Ectodermal cell (in vitro differentiated cells): ENCODE measurements at regions not wholly inside any gene's neighbourhood (a gene's known extent, or its start where the extent isn't known, plus 50 kb on each side); places are given as distances from the start of the nearest gene placed in this dataset.
"Not testable (repeated sequence)": the region's sequence is repeated elsewhere in the genome, so short reads cannot be mapped to it uniquely, and the experiment has no call there.

ENCODE experiments used
- H3K27ac ChIP-seq: 2 replicates; pipeline ENCODE4 v1.7.0; 2013; ENCODE audit warnings: mild to moderate bottlenecking, low read depth, low read length; ENCODE audit not compliant: insufficient read depth, poor library complexity, severe bottlenecking
- H3K27me3 ChIP-seq: 2 replicates; pipeline ENCODE4 v1.7.0; 2013; ENCODE audit warnings: mild to moderate bottlenecking, low read length; ENCODE audit not compliant: insufficient read depth, control insufficient read depth, poor library complexity, severe bottlenecking
- H3K36me3 ChIP-seq: one replicate; pipeline ENCODE4 v1.7.0; 2013; ENCODE audit warnings: low read length; ENCODE audit not compliant: control insufficient read depth, insufficient read depth
- H3K4me1 ChIP-seq: one replicate; pipeline ENCODE4 v1.7.0; 2013; ENCODE audit warnings: low read length; ENCODE audit not compliant: control insufficient read depth, insufficient read depth
- H3K4me3 ChIP-seq: 2 replicates; pipeline ENCODE4 v1.7.0; 2013; ENCODE audit warnings: low read depth, low read length, control low read depth; ENCODE audit not compliant: insufficient read depth
- H3K9me3 ChIP-seq: 2 replicates; pipeline ENCODE4 v1.7.0; 2013; ENCODE audit warnings: mild to moderate bottlenecking, low read length, moderate library complexity; ENCODE audit not compliant: control insufficient read depth
- WGBS, 2 experiments: methylation state at CpG; one replicate each; pipeline ENCODE4 v1.1.7; 2013; ENCODE audit warnings: missing lambda C conversion rate in 2 of 2; 5-methylcytosine and 5-hydroxymethylcytosine counted together

GRCh38 chr5:174482607-174483024 is 241.8 kb upstream of the MSX2 start:
- WGBS, 2 experiments = 86 to 88% methylated on average over 8 of the region's 8 CpGs
- H3K27me3 ChIP-seq = no peaks in the 10 kb centered on the region
- H3K36me3 ChIP-seq = no peaks in the 10 kb centered on the region
- H3K4me1 ChIP-seq = peaks cover 10% of the 10 kb centered on the region
- no peak overlapping the region for H3K4me3 ChIP-seq
- peaks cover 2% of the 10 kb centered on the region for H3K9me3 ChIP-seq
- H3K27ac ChIP-seq = no peak overlapping the region

- H3K4me1 ChIP-seq = peaks cover 10% of the 10 kb centered on the region
- H3K27ac ChIP-seq = no peak overlapping the region
- H3K9me3 ChIP-seq = peaks cover 2% of the 10 kb centered on the region
- H3K4me3 ChIP-seq = no peak overlapping the region
- H3K27me3 ChIP-seq = no peaks in the 10 kb centered on the region
- 92 to 93% methylated on average over 4 of the region's 4 CpGs for WGBS, 2 experiments
- H3K36me3 ChIP-seq = no peaks in the 10 kb centered on the region
Measured at GRCh38 chr5:174483411-174483810, 241.0 kb upstream of the MSX2 start.

GRCh38 chr5:174489215-174489614 is 235.2 kb upstream of the MSX2 start:
- WGBS, 2 experiments = 97% methylated on average over 3 of the region's 3 CpGs
- Histone ChIP-seq H3K27me3 (no peaks in the 10 kb centered on the region), H3K4me1 (no peaks in the 10 kb centered on the region), H3K36me3 (no peaks in the 10 kb centered on the region), H3K4me3 (no peak overlapping the region), H3K9me3 (no peaks in the 10 kb centered on the region), H3K27ac (no peak overlapping the region)

- Histone ChIP-seq H3K27me3 (no peaks in the 10 kb centered on the region), H3K4me1 (no peaks in the 10 kb centered on the region), H3K4me3 (no peak overlapping the region), H3K27ac (no peak overlapping the region), H3K36me3 (no peaks in the 10 kb centered on the region), H3K9me3 (no peaks in the 10 kb centered on the region)
- 93 to 97% methylated on average over 9 of the region's 9 CpGs for WGBS, 2 experiments
Measured at GRCh38 chr5:174489920-174490597, 234.3 kb upstream of the MSX2 start.

- no peak overlapping the region for H3K27ac ChIP-seq
- no peaks in the 10 kb centered on the region for H3K36me3 ChIP-seq
- peaks cover under 1% of the 10 kb centered on the region for H3K4me1 ChIP-seq
- H3K9me3 ChIP-seq = no peaks in the 10 kb centered on the region
- WGBS, 2 experiments = 94% methylated on average over 4 of the region's 4 CpGs
- H3K4me3 ChIP-seq = no peak overlapping the region
- no peaks in the 10 kb centered on the region for H3K27me3 ChIP-seq
Measured at GRCh38 chr5:174490728-174491127, 233.7 kb upstream of the MSX2 start.

- no peak overlapping the region for H3K27ac ChIP-seq
- no peaks in the 10 kb centered on the region for H3K27me3 ChIP-seq
- peaks cover 3% of the 10 kb centered on the region for H3K4me1 ChIP-seq
- H3K36me3 ChIP-seq = no peaks in the 10 kb centered on the region
- H3K9me3 ChIP-seq = no peaks in the 10 kb centered on the region
- 72 to 76% methylated on average over 5 of the region's 5 CpGs for whole genome bisulfite sequencing, 2 experiments
- no peak overlapping the region for H3K4me3 ChIP-seq
Measured at GRCh38 chr5:174491265-174491664, 233.1 kb upstream of the MSX2 start.

GRCh38 chr5:174491761-174492350 is 232.5 kb upstream of the MSX2 start:
- 92 to 97% methylated on average over 4 of the region's 4 CpGs for WGBS, 2 experiments
- Histone ChIP-seq H3K4me3 (no peak overlapping the region), H3K36me3 (no peaks in the 10 kb centered on the region), H3K9me3 (no peaks in the 10 kb centered on the region), H3K27me3 (no peaks in the 10 kb centered on the region), H3K4me1 (peaks cover 3% of the 10 kb centered on the region), H3K27ac (no peak overlapping the region)

- peaks cover 3% of the 10 kb centered on the region for H3K4me1 ChIP-seq
- no peaks in the 10 kb centered on the region for H3K27me3 ChIP-seq
- no peak overlapping the region for H3K27ac ChIP-seq
- H3K9me3 ChIP-seq = no peaks in the 10 kb centered on the region
- H3K36me3 ChIP-seq = no peaks in the 10 kb centered on the region
- H3K4me3 ChIP-seq = no peak overlapping the region
- 82 to 90% methylated on average over 7 of the region's 7 CpGs for WGBS, 2 experiments
Measured at GRCh38 chr5:174493530-174493929, 230.9 kb upstream of the MSX2 start.

GRCh38 chr5:174497939-174498338 is 226.4 kb upstream of the MSX2 start:
- H3K9me3 ChIP-seq, H3K27ac ChIP-seq, H3K36me3 ChIP-seq, H3K4me1 ChIP-seq, H3K4me3 ChIP-seq, H3K27me3 ChIP-seq: not testable (repeated sequence)
- WGBS, 2 experiments = 85 to 87% methylated on average over 3 of the region's 3 CpGs

- H3K36me3 ChIP-seq, H3K4me1 ChIP-seq, H3K27ac ChIP-seq, H3K4me3 ChIP-seq, H3K27me3 ChIP-seq, H3K9me3 ChIP-seq: not testable (repeated sequence)
- 65 to 67% methylated on average over 4 of the region's 4 CpGs for WGBS, 2 experiments
Measured at GRCh38 chr5:174498575-174498974, 225.8 kb upstream of the MSX2 start.
